Dendritic cell treated with granulocyte-macrophage colony-stimulating factor and Interleukin-4, amounts not matched to agents 40 ng/mL and 50 ng/mL, for 4 days (primary cell): ENCODE measurements at regions not wholly inside any gene's neighbourhood (a gene's known extent, or its start where the extent isn't known, plus 50 kb on each side); places are given as distances from the start of the nearest gene placed in this dataset.

Experiments used
- H3K27ac Mint-ChIP-seq: one replicate; pipeline ENCODE4 v1.8.0; 2022; ENCODE audit warnings: mild to moderate bottlenecking, mixed read lengths
- H3K27me3 Mint-ChIP-seq: one replicate; pipeline ENCODE4 v1.8.0; 2022; ENCODE audit warnings: mild to moderate bottlenecking, mixed read lengths
- H3K36me3 Mint-ChIP-seq: one replicate; pipeline ENCODE4 v1.8.0; 2022; ENCODE audit warnings: low read depth, mixed read lengths
- H3K4me1 Mint-ChIP-seq: one replicate; pipeline ENCODE4 v1.8.0; 2022; ENCODE audit warnings: low read depth, mixed read lengths
- H3K4me3 Mint-ChIP-seq: one replicate; pipeline ENCODE4 v1.8.0; 2022; ENCODE audit warnings: mild to moderate bottlenecking, moderate library complexity, mixed read lengths
- H3K9me3 Mint-ChIP-seq: one replicate; pipeline ENCODE4 v1.8.0; 2022; ENCODE audit warnings: mixed read lengths
- intact Hi-C: fragments of 100-400 bp; cut with micrococcal nuclease; formaldehyde crosslinking; loops from one replicate; pipeline ENCODE4 v1.15.0; 2022

DNA sequence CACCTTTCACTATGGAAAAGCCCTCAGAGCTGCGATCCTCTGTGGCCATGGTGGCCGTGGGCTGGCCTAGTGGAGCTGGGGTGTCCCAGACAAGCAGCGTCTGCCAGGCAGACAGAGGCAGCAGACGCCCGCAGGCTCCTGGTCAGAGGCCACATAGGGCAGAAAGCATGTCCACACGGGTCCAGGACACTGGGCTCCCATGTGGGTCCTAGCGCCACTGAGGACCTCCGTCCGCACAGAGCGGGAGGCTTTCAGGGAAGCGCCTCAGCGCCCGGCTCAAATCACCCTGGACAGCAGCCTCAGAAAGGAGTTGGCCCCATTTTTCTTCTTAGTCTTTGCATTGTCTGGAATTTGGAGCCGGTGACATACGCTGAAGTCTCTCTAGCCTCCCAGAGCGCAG is 389.7 kb downstream of the BRD1 start:
- intact Hi-C loops = no loop called here
- Mint-ChIP-seq H3K27me3 (peaks cover 29% of the 10 kb centered on the region), H3K9me3 (no peaks in the 10 kb centered on the region), H3K4me1 (peaks cover 1% of the 10 kb centered on the region), H3K27ac (no peak overlapping the region), H3K36me3 (no peaks in the 10 kb centered on the region), H3K4me3 (no peak overlapping the region)

DNA sequence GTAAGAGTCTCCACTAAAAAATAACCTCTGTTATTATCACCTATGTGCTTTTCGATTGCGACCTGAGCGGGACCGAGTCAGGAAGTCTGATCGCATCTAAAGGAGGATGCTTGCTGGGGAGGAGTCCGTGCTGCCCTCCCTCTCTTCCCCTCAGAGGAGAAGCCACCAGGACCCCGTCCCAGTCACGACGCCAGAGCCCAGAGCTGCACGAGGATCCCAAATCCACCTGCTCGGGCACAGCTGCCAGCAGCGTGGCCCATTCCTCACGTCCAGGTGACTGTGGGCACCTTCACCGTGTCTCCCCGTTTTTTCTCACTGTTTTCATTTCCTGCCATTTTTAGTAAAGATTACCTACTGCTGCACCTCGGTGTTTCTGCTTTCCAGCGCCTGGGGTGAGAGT is 390.3 kb downstream of the BRD1 start:
- H3K4me1 Mint-ChIP-seq = peaks cover 7% of the 10 kb centered on the region
- H3K9me3 Mint-ChIP-seq = no peaks in the 10 kb centered on the region
- no peak overlapping the region for H3K27ac Mint-ChIP-seq
- H3K36me3 Mint-ChIP-seq = no peaks in the 10 kb centered on the region
- H3K4me3 Mint-ChIP-seq = no peak overlapping the region
- intact Hi-C loops = no loop called here
- peaks cover 33% of the 10 kb centered on the region for H3K27me3 Mint-ChIP-seq

DNA sequence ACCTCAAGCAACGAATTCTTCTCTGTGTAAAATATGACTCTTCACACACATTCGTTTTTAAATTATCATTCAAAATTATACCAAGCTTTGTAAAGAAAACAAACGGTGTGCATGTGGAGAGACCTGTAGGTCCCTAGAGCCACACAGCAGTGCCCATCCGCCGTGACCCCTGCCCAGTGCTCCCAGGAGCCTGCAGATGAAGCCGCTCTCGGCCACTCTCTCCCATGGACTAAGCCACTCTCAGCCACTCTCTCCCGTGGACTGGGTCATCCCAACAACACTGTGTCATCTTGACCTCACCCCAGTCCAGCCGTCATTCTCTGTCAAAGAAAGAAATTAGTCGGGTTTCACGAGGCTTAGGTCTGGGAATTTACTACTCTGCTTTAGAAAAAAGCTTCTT is 391.6 kb downstream of the BRD1 start:
- H3K27ac Mint-ChIP-seq = no peak overlapping the region
- peaks cover 12% of the 10 kb centered on the region for H3K4me1 Mint-ChIP-seq
- intact Hi-C loops = no loop called here
- no peaks in the 10 kb centered on the region for H3K9me3 Mint-ChIP-seq
- no peaks in the 10 kb centered on the region for H3K36me3 Mint-ChIP-seq
- peaks cover 32% of the 10 kb centered on the region for H3K27me3 Mint-ChIP-seq
- H3K4me3 Mint-ChIP-seq = no peak overlapping the region

DNA sequence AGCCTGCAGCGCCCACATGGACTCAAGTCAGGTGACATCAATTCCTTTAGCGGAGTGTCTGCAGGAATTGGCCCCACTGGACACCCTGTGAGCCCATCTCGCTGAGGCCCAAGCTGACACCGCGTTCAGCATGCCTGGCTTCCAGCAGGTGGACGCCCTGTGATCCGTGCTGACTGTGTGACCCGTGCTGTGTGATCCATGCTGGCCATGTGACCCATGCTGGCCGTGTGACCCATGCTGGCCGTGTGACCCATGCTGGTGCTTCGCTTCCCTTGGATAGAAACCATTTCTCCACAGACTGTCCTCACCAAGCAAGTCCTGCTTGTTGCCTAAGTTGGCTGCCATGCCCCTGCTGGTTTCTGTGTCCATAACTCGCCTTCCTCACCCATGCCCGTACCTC is 392.1 kb downstream of the BRD1 start:
- no peak overlapping the region for H3K4me3 Mint-ChIP-seq
- H3K9me3 Mint-ChIP-seq = no peaks in the 10 kb centered on the region
- peaks cover 32% of the 10 kb centered on the region for H3K27me3 Mint-ChIP-seq
- H3K4me1 Mint-ChIP-seq = peaks cover 12% of the 10 kb centered on the region
- intact Hi-C loops = no loop called here
- H3K27ac Mint-ChIP-seq = no peak overlapping the region
- H3K36me3 Mint-ChIP-seq = no peaks in the 10 kb centered on the region

DNA sequence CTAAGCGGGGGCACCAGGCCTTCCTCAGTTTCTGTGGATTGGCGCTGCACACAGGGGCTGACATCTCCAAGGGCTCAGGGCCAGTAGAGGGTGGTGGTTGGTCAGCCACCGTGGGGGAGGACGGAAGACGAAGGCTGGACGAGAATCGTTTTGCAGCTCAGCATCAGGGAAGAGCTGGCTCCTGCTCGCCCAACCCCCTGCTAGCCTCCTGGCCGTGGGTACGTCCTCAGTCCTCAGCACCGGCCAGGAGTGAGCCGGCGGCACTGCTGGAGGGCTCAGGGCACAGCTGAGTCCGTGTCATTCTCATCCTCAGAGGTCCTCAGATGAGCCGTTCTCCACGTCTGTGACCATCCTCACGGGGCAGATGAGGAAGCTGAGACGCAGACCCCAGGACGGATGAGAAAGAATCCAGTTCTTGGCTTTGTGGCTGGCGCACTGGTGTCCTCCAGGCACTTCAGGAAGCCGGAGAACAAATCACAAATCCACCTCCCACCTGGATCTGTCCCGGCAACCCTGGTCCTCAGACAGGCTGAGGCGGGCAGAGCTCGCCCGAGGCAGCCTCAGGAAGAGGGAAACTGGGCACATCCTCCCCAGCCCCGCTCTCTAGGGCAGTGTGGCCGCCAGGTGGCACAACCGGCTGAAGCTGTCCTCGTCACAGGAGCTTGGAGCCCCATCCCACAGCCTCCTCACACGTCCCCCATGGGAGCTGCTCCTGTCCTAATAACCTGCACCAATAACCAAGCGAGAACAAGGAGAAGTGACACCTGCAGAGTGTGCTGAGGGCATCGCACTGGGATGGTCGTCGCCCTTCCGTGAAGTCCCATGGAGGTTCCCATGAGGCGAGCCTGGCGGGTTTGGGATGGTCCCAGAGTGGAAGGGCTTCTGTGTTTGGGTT is 393.7 kb downstream of the BRD1 start:
- H3K4me3 Mint-ChIP-seq = no peak overlapping the region
- peaks cover 45% of the 10 kb centered on the region for H3K27me3 Mint-ChIP-seq
- intact Hi-C loops = no loop called here
- H3K4me1 Mint-ChIP-seq = peaks cover 12% of the 10 kb centered on the region
- H3K36me3 Mint-ChIP-seq = no peaks in the 10 kb centered on the region
- H3K27ac Mint-ChIP-seq = no peak overlapping the region
- H3K9me3 Mint-ChIP-seq = no peaks in the 10 kb centered on the region

DNA sequence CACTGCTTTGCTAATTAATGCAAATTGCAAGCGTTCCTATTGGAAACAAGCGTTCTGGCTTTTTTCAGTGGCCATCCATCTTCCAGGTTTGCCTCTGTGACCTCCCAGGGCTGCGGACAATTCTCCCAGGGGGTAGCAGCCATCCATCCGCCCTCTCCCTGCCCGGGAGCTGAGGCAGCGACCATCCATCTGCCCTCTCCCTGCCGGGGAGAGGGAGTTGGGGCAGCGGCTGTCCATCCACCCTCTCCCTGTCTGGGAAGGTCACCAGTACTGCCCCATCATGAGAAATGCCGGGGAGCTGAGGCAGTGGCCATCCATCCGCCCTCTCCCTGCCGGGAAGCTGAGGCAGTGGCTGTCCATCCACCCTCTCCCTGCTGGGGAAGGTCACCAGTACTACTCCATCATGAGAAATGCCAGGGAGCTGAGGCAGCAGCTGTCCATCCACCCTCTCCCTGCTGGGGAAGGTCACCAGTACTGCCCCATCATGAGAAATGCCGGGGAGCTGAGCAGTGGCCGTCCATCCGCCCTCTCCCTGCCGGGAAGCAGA is 394.7 kb downstream of the BRD1 start:
- Mint-ChIP-seq H3K9me3 (no peaks in the 10 kb centered on the region), H3K4me1 (peaks cover 12% of the 10 kb centered on the region), H3K36me3 (no peaks in the 10 kb centered on the region), H3K4me3 (no peak overlapping the region), H3K27me3 (peaks cover 48% of the 10 kb centered on the region), H3K27ac (peak overlapping the region; percentile 39)
- intact Hi-C loops = no loop called here

DNA sequence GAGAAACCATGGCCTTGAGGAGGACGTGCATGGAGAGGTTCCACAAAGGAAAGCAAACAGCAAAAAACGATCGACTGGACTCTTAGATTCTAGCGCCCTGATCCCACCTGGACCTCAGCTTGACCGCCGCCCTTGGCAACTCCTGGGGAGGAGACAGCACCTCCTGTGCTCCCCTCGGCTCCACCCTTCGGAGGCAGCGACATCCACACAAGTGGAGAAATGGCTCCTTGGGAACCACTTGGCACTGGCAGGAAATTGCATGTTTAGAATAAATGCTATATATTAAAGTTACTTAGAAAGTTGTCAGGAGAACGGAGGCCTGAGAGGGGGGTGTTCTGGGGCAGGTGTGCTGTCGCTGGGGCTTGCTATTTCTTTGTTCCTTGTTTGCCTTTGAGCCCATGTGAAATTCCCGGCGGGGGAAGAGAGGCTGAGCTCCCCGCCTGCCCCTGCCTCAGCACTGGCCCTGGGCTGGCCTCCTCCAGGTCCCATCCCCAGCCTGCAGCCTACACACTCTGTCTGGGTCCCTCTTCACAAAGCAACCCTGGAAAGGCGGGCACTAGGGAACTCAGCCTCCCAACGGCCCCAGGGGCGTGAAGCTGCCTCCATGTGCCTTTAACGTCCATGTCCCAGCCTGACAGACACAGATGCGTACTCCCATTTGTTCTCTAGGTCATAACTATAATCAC is 395.3 kb downstream of the BRD1 start:
- peaks cover 50% of the 10 kb centered on the region for H3K27me3 Mint-ChIP-seq
- no peak overlapping the region for H3K4me3 Mint-ChIP-seq

DNA sequence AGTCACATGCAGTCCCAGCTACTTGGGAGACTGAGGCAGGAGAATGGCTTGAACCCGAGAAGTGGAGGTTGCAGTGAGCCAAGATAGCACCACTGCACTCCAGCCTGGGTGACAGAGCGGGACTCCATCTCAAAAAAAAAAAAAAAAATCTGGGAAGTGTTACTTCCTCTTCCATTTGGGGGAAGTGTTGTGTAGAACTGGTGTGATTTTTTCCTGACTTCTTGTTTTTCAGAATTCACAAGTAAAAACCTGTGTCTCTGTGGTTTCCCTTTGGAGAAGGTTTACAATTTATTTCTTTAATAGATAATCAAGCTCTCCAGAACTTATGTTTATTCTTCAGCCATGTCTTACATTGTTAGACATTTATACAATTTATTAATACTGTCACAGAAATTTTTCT is 396.1 kb downstream of the BRD1 start:
- no peaks in the 10 kb centered on the region for H3K36me3 Mint-ChIP-seq
- no peak overlapping the region for H3K27ac Mint-ChIP-seq

More for the DNA sequence above, 395.3 kb downstream of the BRD1 start:
- H3K4me1 Mint-ChIP-seq = peaks cover 12% of the 10 kb centered on the region
- H3K9me3 Mint-ChIP-seq = no peaks in the 10 kb centered on the region
- H3K36me3 Mint-ChIP-seq = no peaks in the 10 kb centered on the region
- intact Hi-C loops = no loop called here
- peak overlapping the region; percentile 39 for H3K27ac Mint-ChIP-seq

DNA sequence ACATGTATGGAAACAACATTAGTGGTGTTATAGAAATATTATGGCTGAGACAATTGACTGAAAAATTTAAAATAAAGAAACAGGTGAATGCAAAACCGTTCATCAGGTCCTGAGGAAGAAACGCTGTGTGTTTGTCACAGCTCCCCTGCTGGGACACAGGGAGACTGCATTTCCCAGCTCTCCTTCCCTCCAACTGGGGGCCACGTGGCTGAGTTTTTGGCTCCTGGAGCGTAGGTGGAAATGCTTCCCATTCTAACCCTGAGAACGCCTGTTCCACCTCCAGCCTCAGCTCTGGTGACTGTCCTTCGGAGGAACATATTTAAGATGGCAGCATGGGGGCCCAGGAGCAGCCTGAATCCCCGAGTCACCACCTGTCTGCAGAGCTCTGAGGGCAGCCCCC is 398.6 kb downstream of the BRD1 start:
- H3K36me3 Mint-ChIP-seq = no peaks in the 10 kb centered on the region
- H3K27me3 Mint-ChIP-seq = peaks cover 38% of the 10 kb centered on the region
- intact Hi-C loops = no loop called here
- no peaks in the 10 kb centered on the region for H3K9me3 Mint-ChIP-seq
- no peak overlapping the region for H3K27ac Mint-ChIP-seq
- H3K4me1 Mint-ChIP-seq = peaks cover 12% of the 10 kb centered on the region
- no peak overlapping the region for H3K4me3 Mint-ChIP-seq

More for the DNA sequence above, 396.1 kb downstream of the BRD1 start:
- intact Hi-C loops = no loop called here
- peaks cover 12% of the 10 kb centered on the region for H3K4me1 Mint-ChIP-seq
- H3K27me3 Mint-ChIP-seq = peaks cover 48% of the 10 kb centered on the region
- no peaks in the 10 kb centered on the region for H3K9me3 Mint-ChIP-seq
- H3K4me3 Mint-ChIP-seq = no peak overlapping the region

DNA sequence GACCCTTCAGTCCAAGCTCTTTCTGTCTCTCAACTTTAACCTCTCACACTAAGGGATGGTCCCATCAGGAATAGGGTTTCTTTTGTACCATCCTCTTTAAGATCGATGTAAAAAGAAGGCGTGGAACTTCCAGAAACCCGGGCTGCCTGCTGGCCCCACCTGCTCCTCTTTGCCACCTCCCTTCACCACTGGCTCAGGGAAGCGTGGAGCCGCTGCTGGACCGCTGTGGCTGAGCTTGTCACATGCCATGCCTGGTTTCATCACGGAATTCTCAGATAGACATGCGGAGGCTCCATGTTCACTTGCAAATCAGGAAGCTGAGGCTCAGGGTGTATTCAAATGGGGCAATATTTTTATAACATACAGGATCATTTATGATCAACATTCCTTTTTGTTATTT is 399.7 kb downstream of the BRD1 start:
- H3K27me3 Mint-ChIP-seq = peaks cover 32% of the 10 kb centered on the region
- H3K4me1 Mint-ChIP-seq = peaks cover 11% of the 10 kb centered on the region
- no peaks in the 10 kb centered on the region for H3K36me3 Mint-ChIP-seq
- intact Hi-C loops = no loop called here
- no peak overlapping the region for H3K4me3 Mint-ChIP-seq
- H3K27ac Mint-ChIP-seq = no peak overlapping the region
- no peaks in the 10 kb centered on the region for H3K9me3 Mint-ChIP-seq

DNA sequence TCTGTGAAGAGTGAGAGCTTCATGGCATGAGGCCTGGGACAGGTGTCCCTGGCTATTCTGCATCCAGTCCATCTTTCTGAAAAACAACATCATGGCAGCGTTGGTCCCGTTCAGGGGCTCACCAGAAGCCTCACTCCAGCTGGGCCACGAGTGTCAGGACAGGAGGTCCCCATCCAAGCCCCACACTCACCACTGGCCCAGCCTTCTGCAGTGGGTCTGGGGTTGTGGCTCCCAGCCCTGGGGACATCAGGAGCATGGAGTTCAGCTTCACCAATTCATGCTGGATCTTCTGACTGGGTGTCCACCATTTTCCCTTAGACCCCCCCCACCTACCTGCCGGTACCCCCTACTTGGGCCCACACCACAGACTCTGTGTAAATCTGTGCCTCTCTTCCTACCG is 400.3 kb downstream of the BRD1 start:
- no peaks in the 10 kb centered on the region for H3K36me3 Mint-ChIP-seq
- H3K27ac Mint-ChIP-seq = no peak overlapping the region
- no peaks in the 10 kb centered on the region for H3K9me3 Mint-ChIP-seq
- peaks cover 31% of the 10 kb centered on the region for H3K27me3 Mint-ChIP-seq
- no peak overlapping the region for H3K4me3 Mint-ChIP-seq
- H3K4me1 Mint-ChIP-seq = peaks cover 5% of the 10 kb centered on the region
- intact Hi-C loops = no loop called here

DNA sequence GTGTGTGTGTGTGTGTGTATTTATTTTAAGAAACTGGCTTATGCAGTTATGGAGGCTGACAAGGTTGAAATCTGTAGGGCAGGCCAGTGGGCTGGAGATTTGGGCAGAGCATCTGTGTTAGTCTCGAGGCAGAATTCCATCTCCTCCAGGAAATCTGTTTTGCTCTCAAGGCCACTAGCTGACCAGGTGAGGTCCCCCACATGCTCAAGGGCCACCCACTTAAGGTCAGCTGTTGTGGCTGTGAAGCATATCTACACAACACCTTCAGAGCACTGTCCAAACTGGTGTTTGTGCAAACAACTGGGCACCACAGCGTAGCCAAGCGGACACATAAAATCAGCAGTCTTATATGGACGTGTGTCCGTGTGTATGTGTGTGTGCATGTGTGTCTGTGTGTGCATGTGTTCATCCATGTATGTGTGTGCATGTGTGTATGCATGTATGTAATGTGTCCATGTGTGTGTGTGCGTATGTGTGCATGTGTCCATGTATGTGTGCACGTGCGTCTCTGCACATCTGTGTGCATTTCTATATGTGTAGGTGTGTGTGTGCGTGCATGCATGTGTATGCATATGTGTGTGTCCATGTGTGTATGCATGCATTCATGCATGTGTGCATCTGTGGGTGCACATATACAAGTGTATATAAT is 400.9 kb downstream of the BRD1 start:
- Mint-ChIP-seq H3K27ac (no peak overlapping the region), H3K4me1 (peaks cover 5% of the 10 kb centered on the region), H3K27me3 (peaks cover 31% of the 10 kb centered on the region), H3K9me3 (no peaks in the 10 kb centered on the region), H3K36me3 (no peaks in the 10 kb centered on the region), H3K4me3 (no peak overlapping the region)
- intact Hi-C loops = no loop called here

DNA sequence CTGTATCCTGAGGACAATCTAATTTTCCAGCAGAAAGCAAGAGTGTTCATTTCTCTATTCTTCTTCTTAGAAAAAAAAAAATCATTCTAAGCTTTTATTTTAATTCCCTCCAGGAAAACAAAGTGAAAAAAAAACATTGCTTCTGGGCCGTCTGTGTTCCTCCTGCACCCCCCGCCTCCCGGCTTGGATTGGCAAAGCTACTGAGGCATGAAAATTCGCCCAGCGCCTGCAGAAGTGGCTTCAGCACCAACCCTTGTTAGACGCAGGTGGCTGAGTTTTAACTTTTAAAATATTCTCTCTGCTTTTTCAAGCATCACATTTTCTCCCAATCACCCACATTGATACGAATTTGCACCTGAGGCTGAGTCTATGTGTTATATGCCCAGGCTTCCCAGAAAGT is 401.6 kb downstream of the BRD1 start:
- Mint-ChIP-seq H3K9me3 (no peaks in the 10 kb centered on the region), H3K36me3 (no peaks in the 10 kb centered on the region), H3K4me1 (peaks cover 1% of the 10 kb centered on the region), H3K4me3 (no peak overlapping the region), H3K27me3 (peaks cover 28% of the 10 kb centered on the region), H3K27ac (no peak overlapping the region)
- intact Hi-C loops = no loop called here

DNA sequence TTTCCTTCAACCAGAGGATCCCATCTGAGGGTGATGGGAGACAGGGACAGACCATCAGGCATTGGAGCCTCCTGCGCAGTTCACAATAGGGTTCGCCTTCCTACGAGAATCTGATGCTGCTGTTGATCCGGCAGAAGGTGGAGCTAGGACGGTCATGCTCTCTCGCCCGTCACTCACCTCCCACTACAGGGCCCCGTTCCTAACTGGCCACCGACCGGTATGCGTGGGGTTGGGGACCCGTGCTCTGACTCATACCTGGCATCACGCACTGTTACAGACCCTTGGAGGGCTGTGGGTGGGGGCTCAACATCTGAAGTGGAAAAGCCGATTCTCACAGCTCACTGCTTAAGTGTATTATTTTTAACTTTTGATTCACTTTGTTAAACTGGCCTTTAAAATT is 402.3 kb downstream of the BRD1 start:
- H3K4me3 Mint-ChIP-seq = no peak overlapping the region
- H3K27me3 Mint-ChIP-seq = peaks cover 32% of the 10 kb centered on the region
- no peaks in the 10 kb centered on the region for H3K36me3 Mint-ChIP-seq
- intact Hi-C loops = no loop called here
- no peak overlapping the region for H3K27ac Mint-ChIP-seq
- H3K9me3 Mint-ChIP-seq = no peaks in the 10 kb centered on the region
- H3K4me1 Mint-ChIP-seq = no peaks in the 10 kb centered on the region
